Caco-2 (cell line): ENCODE measurements at regions not wholly inside any gene's neighbourhood (a gene's known extent, or its start where the extent isn't known, plus 50 kb on each side); places are given as distances from the start of the nearest gene placed in this dataset.

Experiments
- BruUV-seq: library from RNA; stranded (reverse); fragments of 400-500 nt; replicated peaks from 2 replicates; lab custom pipeline; 2021; lab: Mats Ljungman, UMichigan
- CTCF ChIA-PET: fragments of 300-600 bp; sonication (Branson Sonifier 250); formaldehyde crosslinking; loops from one replicate; lab custom pipeline; 2022; ENCODE audit warnings: antibody characterized with exemption; lab: Charles Lee
- POLR2A ChIA-PET: fragments of 300-600 bp; sonication (Branson Sonifier 250); formaldehyde crosslinking; loops from one replicate; lab custom pipeline; 2022; ENCODE audit warnings: antibody characterized with exemption; lab: Charles Lee
- DNase-seq, 2 experiments: peaks; one replicate each; pipeline versions ENCODE4 v3.0.0 to v3.0.0-alpha.2; 2020 to 2022
- H3K27me3 ChIP-seq: replicated peaks from 2 replicates; pipeline ENCODE4 v1.6.0; 2011; ENCODE audit warnings: low read length; ENCODE audit not compliant: control insufficient read depth, insufficient read depth
- H3K36me3 ChIP-seq: 2 replicates; pipeline ENCODE4 v1.5.1; 2011; ENCODE audit warnings: low read length; ENCODE audit not compliant: control insufficient read depth, insufficient read depth
- H3K4me1 ChIP-seq: fragments of 250-450 bp; sonication (Bioruptor Pico); 2 replicates; pipeline ENCODE4 v1.5.1; 2020; ENCODE audit warnings: mild to moderate bottlenecking
- H3K4me3 ChIP-seq: 2 replicates; pipeline ENCODE4 v1.5.1; 2011; ENCODE audit warnings: low read depth, mild to moderate bottlenecking, control low read depth, low read length
- H3K9me3 ChIP-seq: fragments of 250-450 bp; sonication (Bioruptor Pico); 2 replicates; pipeline ENCODE4 v1.5.1; 2020; ENCODE audit warnings: mild to moderate bottlenecking, moderate library complexity
- H3K27ac Mint-ChIP-seq: one replicate; pipeline ENCODE4 v1.8.0; 2022; ENCODE audit warnings: mixed read lengths; ENCODE audit not compliant: unreplicated experiment
- H3K27me3 Mint-ChIP-seq: one replicate; pipeline ENCODE4 v1.8.0; 2022; ENCODE audit warnings: mixed read lengths; ENCODE audit not compliant: insufficient read depth, unreplicated experiment
- H3K36me3 Mint-ChIP-seq: one replicate; pipeline ENCODE4 v1.8.0; 2022; ENCODE audit warnings: mild to moderate bottlenecking, mixed read lengths; ENCODE audit not compliant: insufficient read depth, unreplicated experiment
- H3K4me1 Mint-ChIP-seq: one replicate; pipeline ENCODE4 v1.8.0; 2022; ENCODE audit warnings: low read depth, mixed read lengths; ENCODE audit not compliant: unreplicated experiment
- H3K4me3 Mint-ChIP-seq: one replicate; pipeline ENCODE4 v1.8.0; 2022; ENCODE audit warnings: mild to moderate bottlenecking, moderate library complexity, mixed read lengths; ENCODE audit not compliant: unreplicated experiment
- H3K9me3 Mint-ChIP-seq: one replicate; pipeline ENCODE4 v1.8.0; 2022; ENCODE audit warnings: mixed read lengths; ENCODE audit not compliant: unreplicated experiment
- intact Hi-C: fragments of 100-400 bp; cut with micrococcal nuclease; formaldehyde crosslinking; loops from one replicate; pipeline ENCODE4 v1.10.0; 2022; ENCODE audit not compliant: unreplicated experiment
- TF ChIP-seq, protein P1 (sequence below), 2 experiments: fragments of 200-600 bp in 1 of 2; IDR thresholded peaks; 1 replicate in 1 of 2; 2 replicates in 1 of 2; pipeline versions ENCODE4 v1.5.1 to v1.8.0; 2011 to 2022; ENCODE audit warnings: antibody characterized with exemption in 1 of 2, control low read depth in 1 of 2, inconsistent platforms in 1 of 2, low read depth in 1 of 2, low read length in 1 of 2, mild to moderate bottlenecking in 1 of 2, moderate library complexity in 1 of 2; ENCODE audit not compliant: insufficient read depth in 1 of 2, severe bottlenecking in 1 of 2, unreplicated experiment in 1 of 2

DNA sequence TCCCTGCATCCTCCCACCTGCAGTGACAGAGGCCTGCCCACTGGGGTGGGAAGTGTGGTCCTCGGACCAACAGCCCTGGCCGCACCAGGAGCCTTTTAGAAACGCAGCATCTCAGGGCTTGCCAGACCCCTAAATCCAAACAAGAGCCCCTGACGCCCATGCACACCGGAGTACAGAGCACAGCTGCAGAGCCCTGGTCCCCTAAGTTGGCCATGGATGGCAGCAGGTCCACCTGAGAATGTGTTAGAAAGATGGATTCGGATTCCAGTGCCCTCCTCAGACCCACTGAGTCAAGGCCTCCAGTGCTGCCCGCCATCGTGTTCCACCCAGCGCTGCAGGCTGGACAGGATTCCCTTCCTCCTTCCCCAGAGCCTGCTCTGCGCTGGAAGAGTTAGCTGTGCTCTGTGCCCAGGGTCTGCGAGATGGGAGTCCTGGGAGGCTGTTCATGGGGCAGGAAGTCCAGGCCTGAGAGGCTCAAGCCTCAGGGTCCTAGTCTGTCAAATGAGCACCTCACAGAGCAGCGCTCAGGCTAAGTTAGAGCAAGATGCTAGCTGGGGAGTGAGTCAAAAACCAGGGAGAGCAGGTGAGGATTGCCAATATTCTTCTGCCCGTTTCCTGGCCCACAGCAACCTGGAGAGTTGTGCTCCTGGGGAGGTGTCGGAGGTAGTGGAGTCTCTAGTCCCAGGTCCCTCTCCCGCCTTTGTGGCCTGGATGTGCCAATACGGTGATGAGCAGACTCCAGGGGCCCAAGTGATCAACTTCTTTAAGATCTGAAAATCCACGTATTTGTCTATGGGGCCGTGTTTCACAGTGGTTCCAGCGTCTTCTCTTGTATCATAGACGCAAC, 95.9 kb upstream of the GPR26 start:
- H3K36me3 Mint-ChIP-seq: no peaks in the 10 kb centered on the region
- 0 out of 2 replicates have a peak, but pooled peaks cover 1% of the 10 kb centered on the region for H3K27me3 ChIP-seq
- DNase-seq: no peak
- no peaks in the 10 kb centered on the region for H3K4me1 ChIP-seq
- H3K36me3 ChIP-seq: no peaks in the 10 kb centered on the region
- BruUV-seq: no TSS peak
- H3K4me1 Mint-ChIP-seq: no peaks in the 10 kb centered on the region
- H3K27ac Mint-ChIP-seq: no peak overlapping the region
- ChIA-PET POLR2A (no interaction called here), CTCF (no interaction called here)
- H3K4me3 Mint-ChIP-seq: no peak overlapping the region
- no peak overlapping the region for H3K4me3 ChIP-seq
- no peaks in the 10 kb centered on the region for H3K9me3 Mint-ChIP-seq
- peaks cover 24% of the 10 kb centered on the region for H3K27me3 Mint-ChIP-seq
- no peaks in the 10 kb centered on the region for H3K9me3 ChIP-seq
- TF ChIP-seq, protein P1, sequence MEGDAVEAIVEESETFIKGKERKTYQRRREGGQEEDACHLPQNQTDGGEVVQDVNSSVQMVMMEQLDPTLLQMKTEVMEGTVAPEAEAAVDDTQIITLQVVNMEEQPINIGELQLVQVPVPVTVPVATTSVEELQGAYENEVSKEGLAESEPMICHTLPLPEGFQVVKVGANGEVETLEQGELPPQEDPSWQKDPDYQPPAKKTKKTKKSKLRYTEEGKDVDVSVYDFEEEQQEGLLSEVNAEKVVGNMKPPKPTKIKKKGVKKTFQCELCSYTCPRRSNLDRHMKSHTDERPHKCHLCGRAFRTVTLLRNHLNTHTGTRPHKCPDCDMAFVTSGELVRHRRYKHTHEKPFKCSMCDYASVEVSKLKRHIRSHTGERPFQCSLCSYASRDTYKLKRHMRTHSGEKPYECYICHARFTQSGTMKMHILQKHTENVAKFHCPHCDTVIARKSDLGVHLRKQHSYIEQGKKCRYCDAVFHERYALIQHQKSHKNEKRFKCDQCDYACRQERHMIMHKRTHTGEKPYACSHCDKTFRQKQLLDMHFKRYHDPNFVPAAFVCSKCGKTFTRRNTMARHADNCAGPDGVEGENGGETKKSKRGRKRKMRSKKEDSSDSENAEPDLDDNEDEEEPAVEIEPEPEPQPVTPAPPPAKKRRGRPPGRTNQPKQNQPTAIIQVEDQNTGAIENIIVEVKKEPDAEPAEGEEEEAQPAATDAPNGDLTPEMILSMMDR (IDR thresholded peaks at IDR 0.05; ENCODE audit: insufficient read depth in 1 of 2, low read depth in 1 of 2, low read length in 1 of 2, severe bottlenecking in 1 of 2, unreplicated experiment in 1 of 2): no peak
- intact Hi-C loops: no loop called here

DNA sequence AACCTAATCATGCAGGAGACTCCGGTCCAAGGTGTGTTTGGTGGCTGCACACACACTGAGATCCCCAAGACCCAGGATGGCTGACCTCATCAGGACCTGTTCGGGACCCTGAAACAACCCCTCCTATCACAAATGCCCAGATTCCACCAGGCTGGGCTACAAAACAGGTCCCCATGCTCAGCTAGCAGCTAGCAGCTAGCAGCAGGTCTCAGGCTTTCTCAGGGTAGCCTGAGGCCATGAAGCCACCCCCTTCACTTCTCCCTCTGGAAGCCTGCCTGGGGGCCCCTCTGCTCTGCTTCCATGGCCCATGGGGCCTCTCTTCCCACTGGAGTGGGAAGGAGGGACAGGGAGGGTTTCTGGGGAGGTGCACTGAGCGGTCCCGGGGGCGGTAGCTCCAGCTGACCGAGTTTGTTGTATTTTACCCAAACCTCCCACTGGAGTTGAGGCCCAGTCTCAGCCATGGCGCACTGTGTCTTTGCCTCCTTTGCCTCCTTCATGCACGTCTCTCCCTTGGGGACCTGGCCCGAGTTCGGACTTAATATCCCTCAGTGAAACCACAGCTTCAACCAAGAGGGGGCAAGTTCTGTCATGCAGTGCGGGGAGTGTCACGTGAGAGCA, 95.1 kb upstream of the GPR26 start:
- Histone ChIP-seq H3K4me3 (no peak overlapping the region), H3K36me3 (no peaks in the 10 kb centered on the region), H3K4me1 (no peaks in the 10 kb centered on the region), H3K27me3 (0 out of 2 replicates have a peak, but pooled peaks cover 1% of the 10 kb centered on the region), H3K9me3 (no peaks in the 10 kb centered on the region)
- H3K27ac Mint-ChIP-seq: no peak overlapping the region
- intact Hi-C loops: no loop called here
- POLR2A ChIA-PET: no interaction called here
- CTCF ChIA-PET: no interaction called here
- no peaks in the 10 kb centered on the region for H3K9me3 Mint-ChIP-seq
- BruUV-seq: no TSS peak
- no peak overlapping the region for H3K4me3 Mint-ChIP-seq
- H3K4me1 Mint-ChIP-seq: no peaks in the 10 kb centered on the region
- no peak for DNase-seq
- H3K27me3 Mint-ChIP-seq: peaks cover 24% of the 10 kb centered on the region
- no peaks in the 10 kb centered on the region for H3K36me3 Mint-ChIP-seq
- TF ChIP-seq, protein P1 (IDR thresholded peaks at IDR 0.05; ENCODE audit: insufficient read depth in 1 of 2, low read depth in 1 of 2, low read length in 1 of 2, severe bottlenecking in 1 of 2, unreplicated experiment in 1 of 2): no peak

DNA sequence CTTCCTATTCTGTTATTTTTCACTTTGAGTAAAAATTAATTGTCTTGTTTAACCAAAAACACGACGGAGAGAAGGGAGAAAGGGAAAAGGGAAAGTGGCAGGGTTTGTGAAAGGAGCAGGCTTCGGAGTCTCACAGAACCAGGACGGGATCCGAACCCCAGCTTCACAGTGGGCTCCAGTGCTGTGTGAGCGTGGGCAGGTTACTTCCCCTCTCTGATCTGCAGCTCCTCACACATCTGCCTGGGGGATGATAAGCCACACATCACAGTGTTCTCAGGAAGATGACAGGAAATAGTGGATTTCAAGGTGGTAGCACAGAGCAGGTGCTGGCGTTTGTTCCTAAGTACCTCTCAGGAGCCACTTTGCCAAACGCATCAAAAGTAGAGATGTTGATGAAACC, 94.2 kb upstream of the GPR26 start:
- Histone ChIP-seq H3K4me1 (no peaks in the 10 kb centered on the region), H3K9me3 (no peaks in the 10 kb centered on the region), H3K27me3 (0 out of 2 replicates have a peak, but pooled peaks cover 1% of the 10 kb centered on the region), H3K36me3 (no peaks in the 10 kb centered on the region), H3K4me3 (no peak overlapping the region)
- intact Hi-C loops: no loop called here
- Mint-ChIP-seq H3K27ac (no peak overlapping the region), H3K27me3 (peaks cover 24% of the 10 kb centered on the region), H3K9me3 (no peaks in the 10 kb centered on the region), H3K36me3 (no peaks in the 10 kb centered on the region), H3K4me3 (no peak overlapping the region), H3K4me1 (no peaks in the 10 kb centered on the region)
- DNase-seq: no peak
- no TSS peak for BruUV-seq
- CTCF ChIA-PET: no interaction called here
- POLR2A ChIA-PET: no interaction called here
- TF ChIP-seq, protein P1 (IDR thresholded peaks at IDR 0.05; ENCODE audit: insufficient read depth in 1 of 2, low read depth in 1 of 2, low read length in 1 of 2, severe bottlenecking in 1 of 2, unreplicated experiment in 1 of 2): no peak
